OCI-LY7 (cell line): ENCODE measurements at regions not wholly inside any gene's neighbourhood (a gene's known extent, or its start where the extent isn't known, plus 50 kb on each side); places are given as distances from the start of the nearest gene placed in this dataset.
"Not testable (repeated sequence)": the region's sequence is repeated elsewhere in the genome, so short reads cannot be mapped to it uniquely, and the experiment has no call there.

Experiments used
- BruUV-seq: library from RNA; stranded (reverse); fragments of 400-500 nt; replicated peaks from 2 replicates; lab custom pipeline; 2021; lab: Mats Ljungman, UMichigan
- CTCF ChIA-PET: fragments of 300-600 bp; sonication (Branson Sonifier 250); formaldehyde crosslinking; loops from one replicate; lab custom pipeline; 2022; ENCODE audit warnings: antibody characterized with exemption; ENCODE audit not compliant: unreplicated experiment; lab: Charles Lee
- POLR2A ChIA-PET: fragments of 300-600 bp; sonication (Branson Sonifier 250); formaldehyde crosslinking; loops from one replicate; lab custom pipeline; 2022; ENCODE audit warnings: antibody characterized with exemption; lab: Charles Lee
- DNase-seq: peaks from one replicate; pipeline ENCODE4 v3.0.0-alpha.2; 2015; ENCODE audit warnings: low spot score
- H2AFZ ChIP-seq: fragments of 200-600 bp; sonication (generic), shearing (Covaris generic); 2 replicates; pipeline ENCODE4 v1.6.1; 2014; ENCODE audit warnings: mild to moderate bottlenecking, antibody characterized with exemption, low read length, moderate library complexity
- H3K27ac ChIP-seq: fragments of 200-600 bp; sonication (generic); 2 replicates; pipeline ENCODE4 v1.5.1; 2014; ENCODE audit warnings: mixed run types, low read depth, mild to moderate bottlenecking, moderate library complexity, low read length, inconsistent platforms; ENCODE audit not compliant: poor library complexity, severe bottlenecking
- H3K36me3 ChIP-seq: fragments of 200-600 bp; sonication (generic); 2 replicates; pipeline ENCODE4 v1.6.1; 2014; ENCODE audit warnings: mild to moderate bottlenecking, antibody characterized with exemption, low read length, moderate library complexity, mixed read lengths; ENCODE audit not compliant: insufficient read depth
- H3K4me1 ChIP-seq: fragments of 200-600 bp; sonication (generic); 2 replicates; pipeline ENCODE4 v1.5.1; 2014; ENCODE audit warnings: mild to moderate bottlenecking, low read length; ENCODE audit not compliant: insufficient read depth, poor library complexity, severe bottlenecking
- H3K4me2 ChIP-seq: fragments of 200-600 bp; sonication (generic); 2 replicates; pipeline ENCODE4 v1.6.1; 2014; ENCODE audit warnings: mild to moderate bottlenecking, low read length
- H3K4me3 ChIP-seq: fragments of 200-600 bp; sonication (generic); 2 replicates; pipeline ENCODE4 v1.5.1; 2014; ENCODE audit warnings: mild to moderate bottlenecking, low read depth, low read length; ENCODE audit not compliant: poor library complexity, severe bottlenecking
- H3K79me2 ChIP-seq: fragments of 200-600 bp; sonication (generic); 2 replicates; pipeline ENCODE4 v1.6.1; 2016; ENCODE audit warnings: low read depth, mild to moderate bottlenecking, low read length, moderate library complexity, mixed read lengths; ENCODE audit not compliant: insufficient read depth
- H3K9me2 ChIP-seq: fragments of 200-600 bp; sonication (generic); 2 replicates; pipeline ENCODE4 v1.6.1; 2016; ENCODE audit warnings: mild to moderate bottlenecking, low read length, mixed read lengths; ENCODE audit not compliant: insufficient read depth
- H3K9me3 ChIP-seq: fragments of 200-600 bp; sonication (generic); 2 replicates; pipeline ENCODE4 v1.6.1; 2014; ENCODE audit warnings: mild to moderate bottlenecking, mixed run types, low read length, mixed read lengths
- H4K20me1 ChIP-seq: fragments of 200-600 bp; sonication (generic); 2 replicates; pipeline ENCODE4 v1.6.1; 2014; ENCODE audit warnings: mild to moderate bottlenecking, antibody characterized with exemption, low read length, moderate library complexity, mixed read lengths; ENCODE audit not compliant: insufficient read depth
- EZH2phosphoT487 ChIP-seq: fragments of 200-600 bp; sonication (generic); IDR thresholded peaks from 2 replicates; pipeline ENCODE4 v1.6.1; 2018; ENCODE audit warnings: low read depth, borderline replicate concordance, mild to moderate bottlenecking, mixed run types, antibody characterized with exemption, low read length, moderate library complexity, mixed read lengths
- intact Hi-C: fragments of 100-400 bp; cut with micrococcal nuclease; formaldehyde crosslinking; loops from one replicate; pipeline ENCODE4 v1.10.0; 2022; ENCODE audit not compliant: unreplicated experiment
- TF ChIP-seq, protein P1 (sequence below): fragments of 200-600 bp; sonication (generic); conservative IDR thresholded peaks from 2 replicates; pipeline ENCODE4 v1.5.1; 2014; ENCODE audit warnings: mild to moderate bottlenecking, antibody characterized with exemption, low read length, moderate library complexity, mixed read lengths

DNA sequence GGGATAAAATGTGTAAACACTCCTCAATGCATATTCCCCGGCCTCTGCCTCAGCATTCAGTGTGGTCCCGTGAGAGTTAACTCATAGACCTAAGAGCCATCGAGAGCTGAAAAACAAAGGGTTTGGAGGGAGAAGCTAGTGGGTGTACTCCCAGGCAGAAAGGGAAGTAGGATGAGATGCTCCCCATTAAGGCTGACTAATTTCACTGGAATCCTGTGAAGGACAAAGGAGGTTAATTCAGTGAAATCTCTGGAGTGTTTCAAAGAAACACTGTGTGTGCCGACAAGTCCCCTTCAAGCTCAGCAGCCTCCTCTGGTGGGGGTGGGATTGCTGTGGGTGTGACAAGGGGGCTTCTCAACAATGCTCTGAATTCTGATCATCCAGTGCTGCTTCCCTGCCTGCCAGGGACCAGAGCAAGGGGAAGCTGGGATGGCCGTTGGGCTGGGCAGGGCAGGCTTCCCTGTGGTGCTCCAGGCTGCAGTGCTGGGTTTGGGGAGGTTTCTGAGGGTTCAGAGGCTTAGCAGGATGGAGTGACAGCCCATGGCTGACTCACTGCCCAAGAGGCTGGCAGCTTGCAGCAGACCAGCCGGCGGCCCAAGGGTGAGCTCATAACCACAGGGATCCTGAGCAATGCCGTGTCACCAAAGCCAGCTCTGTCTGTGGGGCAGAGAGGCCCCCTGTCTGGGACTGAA lies 61.4 kb upstream of the BMAL1 start:
- intact Hi-C loops = no loop called here
- Histone ChIP-seq H3K4me3 (no peak overlapping the region), H2AFZ (no peak overlapping the region), H3K27ac (no peak overlapping the region), H3K9me2 (no peaks in the 10 kb centered on the region), H3K79me2 (no peaks in the 10 kb centered on the region), H3K9me3 (no peaks in the 10 kb centered on the region), H4K20me1 (no peaks in the 10 kb centered on the region), H3K4me2 (no peak overlapping the region), H3K36me3 (no peaks in the 10 kb centered on the region), H3K4me1 (no peaks in the 10 kb centered on the region)
- ChIA-PET POLR2A (interaction anchor here (0.7 kb wide), 1 partner anchor 415 kb away, joined by 3 read pairs; no protein-coding TSS in a partner anchor), CTCF (interaction anchor here (0.6 kb wide), 1 partner anchor 676 kb away, joined by 3 read pairs; no protein-coding TSS in a partner anchor)
- BruUV-seq = no TSS peak
- no peak for DNase-seq
- TF ChIP-seq, protein P1, sequence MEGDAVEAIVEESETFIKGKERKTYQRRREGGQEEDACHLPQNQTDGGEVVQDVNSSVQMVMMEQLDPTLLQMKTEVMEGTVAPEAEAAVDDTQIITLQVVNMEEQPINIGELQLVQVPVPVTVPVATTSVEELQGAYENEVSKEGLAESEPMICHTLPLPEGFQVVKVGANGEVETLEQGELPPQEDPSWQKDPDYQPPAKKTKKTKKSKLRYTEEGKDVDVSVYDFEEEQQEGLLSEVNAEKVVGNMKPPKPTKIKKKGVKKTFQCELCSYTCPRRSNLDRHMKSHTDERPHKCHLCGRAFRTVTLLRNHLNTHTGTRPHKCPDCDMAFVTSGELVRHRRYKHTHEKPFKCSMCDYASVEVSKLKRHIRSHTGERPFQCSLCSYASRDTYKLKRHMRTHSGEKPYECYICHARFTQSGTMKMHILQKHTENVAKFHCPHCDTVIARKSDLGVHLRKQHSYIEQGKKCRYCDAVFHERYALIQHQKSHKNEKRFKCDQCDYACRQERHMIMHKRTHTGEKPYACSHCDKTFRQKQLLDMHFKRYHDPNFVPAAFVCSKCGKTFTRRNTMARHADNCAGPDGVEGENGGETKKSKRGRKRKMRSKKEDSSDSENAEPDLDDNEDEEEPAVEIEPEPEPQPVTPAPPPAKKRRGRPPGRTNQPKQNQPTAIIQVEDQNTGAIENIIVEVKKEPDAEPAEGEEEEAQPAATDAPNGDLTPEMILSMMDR = no peak
- no peak for TF ChIP-seq EZH2phosphoT487

DNA sequence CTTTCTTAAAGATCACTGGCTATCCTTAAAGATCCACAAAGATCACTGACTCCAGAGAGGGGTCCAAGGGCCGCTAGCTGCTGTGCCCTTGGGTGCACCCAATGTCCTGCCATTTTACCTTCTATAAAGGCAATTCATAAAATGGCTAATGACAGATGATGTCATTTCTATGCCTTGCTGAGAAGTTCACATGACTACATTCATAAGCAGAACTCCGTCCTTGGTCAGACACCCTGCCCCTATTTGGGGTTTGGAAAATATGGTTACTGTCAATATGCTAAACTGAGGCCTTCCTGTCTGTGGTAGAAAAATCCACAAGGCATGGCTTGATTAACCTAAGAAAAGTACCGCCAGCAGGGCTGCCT lies 60.9 kb upstream of the BMAL1 start:
- BruUV-seq = no TSS peak
- Histone ChIP-seq H3K27ac (no peak overlapping the region), H3K4me3 (no peak overlapping the region), H4K20me1 (no peaks in the 10 kb centered on the region), H2AFZ (no peak overlapping the region), H3K4me2 (no peak overlapping the region), H3K36me3 (no peaks in the 10 kb centered on the region), H3K9me3 (no peaks in the 10 kb centered on the region), H3K4me1 (no peaks in the 10 kb centered on the region), H3K9me2 (no peaks in the 10 kb centered on the region), H3K79me2 (no peaks in the 10 kb centered on the region)
- ChIA-PET CTCF (no interaction called here), POLR2A (interaction anchor here (1.2 kb wide), 1 partner anchor 63 kb away, joined by 4 read pairs; no protein-coding TSS in a partner anchor)
- no peak for TF ChIP-seq EZH2phosphoT487
- TF ChIP-seq, protein P1 = no peak
- intact Hi-C loops = no loop called here
- no peak for DNase-seq

DNA sequence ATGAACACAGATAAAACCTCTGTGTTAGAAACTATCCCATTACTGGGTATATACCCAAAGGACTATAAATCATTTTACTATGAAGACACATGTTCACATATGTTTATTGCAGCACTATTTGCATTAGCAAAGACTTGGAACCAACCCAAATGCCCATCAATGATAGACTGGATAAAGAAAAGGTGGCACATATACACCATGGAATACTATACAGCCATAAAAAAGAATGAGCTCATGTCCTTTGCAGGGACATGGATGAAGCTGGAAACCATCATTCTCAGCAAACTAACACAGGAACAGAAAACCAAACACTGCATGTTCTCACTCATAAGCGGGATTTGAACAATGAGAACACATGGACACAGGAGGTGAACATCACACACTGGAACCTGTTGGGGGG lies 58.9 kb upstream of the BMAL1 start:
- CTCF ChIA-PET, H3K9me3 ChIP-seq, DNase-seq, H3K27ac ChIP-seq, intact Hi-C loops, H3K9me2 ChIP-seq, H3K36me3 ChIP-seq, H3K4me3 ChIP-seq, BruUV-seq, H2AFZ ChIP-seq, H3K79me2 ChIP-seq, H4K20me1 ChIP-seq, H3K4me2 ChIP-seq, H3K4me1 ChIP-seq: not testable (repeated sequence)
- POLR2A ChIA-PET = interaction anchor here (0.7 kb wide), 1 partner anchor 351 kb away, joined by 3 read pairs; no protein-coding TSS in a partner anchor
